ENCODE measurements at regions not wholly inside any gene's neighbourhood (a gene's known extent, or its start where the extent isn't known, plus 50 kb on each side); places are given as distances from the start of the nearest gene placed in this dataset.
A peak's percentile ranks its signal among the peaks of the same experiment; 100 is the strongest.

- H3K4me3 ChIP-seq (ENCODE audit: low read depth, low read length) = no peak overlapping the region
- TF ChIP-seq CTCF (conservative IDR thresholded peaks at IDR 0.05; ENCODE audit: low read depth, low read length) = no peak
- DNase-seq (ENCODE audit: low read depth) = no peak
Observed at GRCh38 chr2:104371087-104371781, 482.7 kb upstream of the POU3F3 start.

GRCh38 chr2:104375206-104375605 is 478.7 kb upstream of the POU3F3 start:
- DNase-seq (ENCODE audit: low read depth) = no peak
- TF ChIP-seq CTCF (conservative IDR thresholded peaks at IDR 0.05; ENCODE audit: low read depth, low read length) = no peak
- no peak overlapping the region for H3K4me3 ChIP-seq (ENCODE audit: low read depth, low read length)

GRCh38 chr2:104378853-104379374 is 475.0 kb upstream of the POU3F3 start:
- no peak for TF ChIP-seq CTCF (conservative IDR thresholded peaks at IDR 0.05; ENCODE audit: low read depth, low read length)
- H3K4me3 ChIP-seq (ENCODE audit: low read depth, low read length) = peak overlapping the region; percentile 17
- peak; percentile 5 for DNase-seq (ENCODE audit: low read depth)

GRCh38 chr2:104384961-104385360 is 469.0 kb upstream of the POU3F3 start:
- no peak overlapping the region for H3K4me3 ChIP-seq (ENCODE audit: low read depth, low read length)
- TF ChIP-seq CTCF (conservative IDR thresholded peaks at IDR 0.05; ENCODE audit: low read depth, low read length) = no peak
- no peak for DNase-seq (ENCODE audit: low read depth)

GRCh38 chr2:104385743-104386142 is 468.2 kb upstream of the POU3F3 start:
- H3K4me3 ChIP-seq (ENCODE audit: low read depth, low read length) = no peak overlapping the region
- TF ChIP-seq CTCF (conservative IDR thresholded peaks at IDR 0.05; ENCODE audit: low read depth, low read length) = no peak
- DNase-seq (ENCODE audit: low read depth) = no peak

GRCh38 chr2:104388296-104388695 is 465.6 kb upstream of the POU3F3 start:
- DNase-seq (ENCODE audit: low read depth) = no peak
- no peak overlapping the region for H3K4me3 ChIP-seq (ENCODE audit: low read depth, low read length)
- TF ChIP-seq CTCF (conservative IDR thresholded peaks at IDR 0.05; ENCODE audit: low read depth, low read length) = no peak

- no peak overlapping the region for H3K4me3 ChIP-seq (ENCODE audit: low read depth, low read length)
- TF ChIP-seq CTCF (conservative IDR thresholded peaks at IDR 0.05; ENCODE audit: low read depth, low read length) = no peak
- DNase-seq (ENCODE audit: low read depth) = no peak
Observed at GRCh38 chr2:104402825-104403224, 451.1 kb upstream of the POU3F3 start.

Measured in choroid plexus epithelial cell (primary cell).